ENCODE measurements at regions not wholly inside any gene's neighbourhood (a gene's known extent, or its start where the extent isn't known, plus 50 kb on each side); places are given as distances from the start of the nearest gene placed in this dataset.

GRCh38 chr2:10978090-10978670, 66.4 kb downstream of the KCNF1 start:
- Histone ChIP-seq H3K9me2 (ENCODE audit: insufficient read depth) (no peaks in the 10 kb centered on the region), H2AFZ (ENCODE audit: low read depth, low read length, poor library complexity, severe bottlenecking) (no peak overlapping the region), H3K79me2 (ENCODE audit: insufficient read depth, low read length) (no peaks in the 10 kb centered on the region), H3K4me2 (ENCODE audit: low read length) (no peak overlapping the region), H3K9me3 (ENCODE audit: control insufficient read depth in 1 of 2, insufficient read depth in 1 of 2, low read depth in 1 of 2, low read length in 2 of 2) (no peaks in the 10 kb centered on the region), H3K4me1 (ENCODE audit: control insufficient read depth in 1 of 2, insufficient read depth in 2 of 2, low read length in 2 of 2) (no peaks in the 10 kb centered on the region), H3K9ac (ENCODE audit: low read length) (no peak overlapping the region), H4K20me1 (ENCODE audit: insufficient read depth) (no peaks in the 10 kb centered on the region), H3K27ac (ENCODE audit: low read depth, low read length) (no peak overlapping the region), H3K4me3 (replicated peaks in 1 of 2; ENCODE audit: low read depth in 1 of 2, low read length in 2 of 2) (no peak overlapping the region), H3K36me3 (ENCODE audit: control insufficient read depth in 1 of 2, insufficient read depth in 2 of 2, low read length in 2 of 2) (no peaks in the 10 kb centered on the region), H3K27me3 (ENCODE audit: insufficient read depth, low read length) (no peaks in the 10 kb centered on the region)
- no peak for ATAC-seq
- POLR2A ChIA-PET, result no interaction called here
- no TSS peak for BruUV-seq (replicated peaks)
- RAD21 ChIA-PET (ENCODE audit: low non-redundant PET in 1 of 2, low total read pairs in 2 of 2, uncharacterized antibody in 2 of 2, unreplicated experiment in 2 of 2), result no interaction called here
- DNase-seq (ENCODE audit: low read depth, low spot score), result no peak
- TF ChIP-seq POLR2A (IDR thresholded peaks at IDR 0.05; ENCODE audit: borderline replicate concordance, extremely low read depth, insufficient read depth, insufficient read length) (no peak), CBX3 (IDR thresholded peaks at IDR 0.05; ENCODE audit: low read depth) (no peak), REST (IDR thresholded peaks at IDR 0.05; ENCODE audit: low read depth) (no peak), TCF7L2 (IDR thresholded peaks at IDR 0.05; ENCODE audit: borderline replicate concordance, extremely low read depth, insufficient read depth, insufficient read length) (no peak), POLR2AphosphoS5 (IDR thresholded peaks at IDR 0.05; ENCODE audit: low read depth, low read length) (no peak)
- CTCF ChIA-PET, result no interaction called here
- intact Hi-C loops (cut with micrococcal nuclease), result no loop called here

- POLR2A ChIA-PET, result no interaction called here
- Histone ChIP-seq H3K9me3 (ENCODE audit: control insufficient read depth in 1 of 2, insufficient read depth in 1 of 2, low read depth in 1 of 2, low read length in 2 of 2) (no peaks in the 10 kb centered on the region), H3K36me3 (ENCODE audit: control insufficient read depth in 1 of 2, insufficient read depth in 2 of 2, low read length in 2 of 2) (no peaks in the 10 kb centered on the region), H4K20me1 (ENCODE audit: insufficient read depth) (no peaks in the 10 kb centered on the region), H3K4me3 (replicated peaks in 1 of 2; ENCODE audit: low read depth in 1 of 2, low read length in 2 of 2) (no peak overlapping the region), H3K9me2 (ENCODE audit: insufficient read depth) (no peaks in the 10 kb centered on the region), H3K27me3 (ENCODE audit: insufficient read depth, low read length) (no peaks in the 10 kb centered on the region), H3K4me1 (ENCODE audit: control insufficient read depth in 1 of 2, insufficient read depth in 2 of 2, low read length in 2 of 2) (no peaks in the 10 kb centered on the region), H3K27ac (ENCODE audit: low read depth, low read length) (no peak overlapping the region), H3K9ac (ENCODE audit: low read length) (no peak overlapping the region), H3K79me2 (ENCODE audit: insufficient read depth, low read length) (no peaks in the 10 kb centered on the region), H3K4me2 (ENCODE audit: low read length) (no peak overlapping the region), H2AFZ (ENCODE audit: low read depth, low read length, poor library complexity, severe bottlenecking) (no peak overlapping the region)
- CTCF ChIA-PET, result no interaction called here
- intact Hi-C loops (cut with micrococcal nuclease), result no loop called here
- ATAC-seq (no peak), DNase-seq (ENCODE audit: low read depth, low spot score) (no peak)
- no TSS peak for BruUV-seq (replicated peaks)
- RAD21 ChIA-PET (ENCODE audit: low non-redundant PET in 1 of 2, low total read pairs in 2 of 2, uncharacterized antibody in 2 of 2, unreplicated experiment in 2 of 2), result no interaction called here
- TF ChIP-seq POLR2A (IDR thresholded peaks at IDR 0.05; ENCODE audit: borderline replicate concordance, extremely low read depth, insufficient read depth, insufficient read length) (no peak), RAD21 (IDR thresholded peaks at IDR 0.05; ENCODE audit: low read depth) (no peak), POLR2AphosphoS5 (IDR thresholded peaks at IDR 0.05; ENCODE audit: low read depth, low read length) (no peak), YY1 (IDR thresholded peaks at IDR 0.05; ENCODE audit: extremely low read depth, insufficient replicate concordance, low read depth, low read length) (no peak), CEBPB (IDR thresholded peaks at IDR 0.05; ENCODE audit: low read depth) (no peak)
- TF ChIP-seq, protein P1, sequence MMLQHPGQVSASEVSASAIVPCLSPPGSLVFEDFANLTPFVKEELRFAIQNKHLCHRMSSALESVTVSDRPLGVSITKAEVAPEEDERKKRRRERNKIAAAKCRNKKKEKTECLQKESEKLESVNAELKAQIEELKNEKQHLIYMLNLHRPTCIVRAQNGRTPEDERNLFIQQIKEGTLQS (IDR thresholded peaks at IDR 0.05), result no peak
- TF ChIP-seq, protein P2, sequence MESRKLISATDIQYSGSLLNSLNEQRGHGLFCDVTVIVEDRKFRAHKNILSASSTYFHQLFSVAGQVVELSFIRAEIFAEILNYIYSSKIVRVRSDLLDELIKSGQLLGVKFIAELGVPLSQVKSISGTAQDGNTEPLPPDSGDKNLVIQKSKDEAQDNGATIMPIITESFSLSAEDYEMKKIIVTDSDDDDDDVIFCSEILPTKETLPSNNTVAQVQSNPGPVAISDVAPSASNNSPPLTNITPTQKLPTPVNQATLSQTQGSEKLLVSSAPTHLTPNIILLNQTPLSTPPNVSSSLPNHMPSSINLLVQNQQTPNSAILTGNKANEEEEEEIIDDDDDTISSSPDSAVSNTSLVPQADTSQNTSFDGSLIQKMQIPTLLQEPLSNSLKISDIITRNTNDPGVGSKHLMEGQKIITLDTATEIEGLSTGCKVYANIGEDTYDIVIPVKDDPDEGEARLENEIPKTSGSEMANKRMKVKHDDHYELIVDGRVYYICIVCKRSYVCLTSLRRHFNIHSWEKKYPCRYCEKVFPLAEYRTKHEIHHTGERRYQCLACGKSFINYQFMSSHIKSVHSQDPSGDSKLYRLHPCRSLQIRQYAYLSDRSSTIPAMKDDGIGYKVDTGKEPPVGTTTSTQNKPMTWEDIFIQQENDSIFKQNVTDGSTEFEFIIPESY (IDR thresholded peaks at IDR 0.05; ENCODE audit: extremely low read depth, insufficient replicate concordance, low read length), result no peak
- TF ChIP-seq, protein P3, sequence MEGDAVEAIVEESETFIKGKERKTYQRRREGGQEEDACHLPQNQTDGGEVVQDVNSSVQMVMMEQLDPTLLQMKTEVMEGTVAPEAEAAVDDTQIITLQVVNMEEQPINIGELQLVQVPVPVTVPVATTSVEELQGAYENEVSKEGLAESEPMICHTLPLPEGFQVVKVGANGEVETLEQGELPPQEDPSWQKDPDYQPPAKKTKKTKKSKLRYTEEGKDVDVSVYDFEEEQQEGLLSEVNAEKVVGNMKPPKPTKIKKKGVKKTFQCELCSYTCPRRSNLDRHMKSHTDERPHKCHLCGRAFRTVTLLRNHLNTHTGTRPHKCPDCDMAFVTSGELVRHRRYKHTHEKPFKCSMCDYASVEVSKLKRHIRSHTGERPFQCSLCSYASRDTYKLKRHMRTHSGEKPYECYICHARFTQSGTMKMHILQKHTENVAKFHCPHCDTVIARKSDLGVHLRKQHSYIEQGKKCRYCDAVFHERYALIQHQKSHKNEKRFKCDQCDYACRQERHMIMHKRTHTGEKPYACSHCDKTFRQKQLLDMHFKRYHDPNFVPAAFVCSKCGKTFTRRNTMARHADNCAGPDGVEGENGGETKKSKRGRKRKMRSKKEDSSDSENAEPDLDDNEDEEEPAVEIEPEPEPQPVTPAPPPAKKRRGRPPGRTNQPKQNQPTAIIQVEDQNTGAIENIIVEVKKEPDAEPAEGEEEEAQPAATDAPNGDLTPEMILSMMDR (IDR thresholded peaks at IDR 0.05 in 2 of 3, conservative IDR thresholded peaks at IDR 0.05 in 1 of 3; ENCODE audit: borderline replicate concordance in 1 of 3, insufficient read depth in 1 of 3, low read depth in 2 of 3, low read length in 2 of 3), result no peak
Measured at GRCh38 chr2:10980071-10980470, 68.3 kb downstream of the KCNF1 start.
